SH-SY5Y (cell line): ENCODE measurements at regions not wholly inside any gene's neighbourhood (a gene's known extent, or its start where the extent isn't known, plus 50 kb on each side); places are given as distances from the start of the nearest gene placed in this dataset.

ENCODE experiments used
- GATA2 ChIP-seq: IDR thresholded peaks from 2 replicates; pipeline ENCODE4 v1.6.1; 2011; ENCODE audit warnings: mild to moderate bottlenecking, low read depth, low read length
- GATA3 ChIP-seq: IDR thresholded peaks from 2 replicates; pipeline ENCODE4 v1.6.1; 2011; ENCODE audit warnings: low read depth, mild to moderate bottlenecking, low read length, moderate library complexity

- no peak for TF ChIP-seq GATA2
- no peak for TF ChIP-seq GATA3
Observed at GRCh38 chr6:140931581-140931980, 1201.1 kb upstream of the GJE1 start.
